HG02588 (cell line): ENCODE measurements at regions not wholly inside any gene's neighbourhood (a gene's known extent, or its start where the extent isn't known, plus 50 kb on each side); places are given as distances from the start of the nearest gene placed in this dataset.
"Not testable (repeated sequence)": the region's sequence is repeated elsewhere in the genome, so short reads cannot be mapped to it uniquely, and the experiment has no call there.

Experiments used
- ATAC-seq: cut with Tn5 transposase; IDR thresholded peaks from one replicate; pipeline ENCODE4 v1.9.1; 2021; ENCODE audit warnings: mild to moderate bottlenecking, moderate library complexity; ENCODE audit not compliant: unreplicated experiment

DNA sequence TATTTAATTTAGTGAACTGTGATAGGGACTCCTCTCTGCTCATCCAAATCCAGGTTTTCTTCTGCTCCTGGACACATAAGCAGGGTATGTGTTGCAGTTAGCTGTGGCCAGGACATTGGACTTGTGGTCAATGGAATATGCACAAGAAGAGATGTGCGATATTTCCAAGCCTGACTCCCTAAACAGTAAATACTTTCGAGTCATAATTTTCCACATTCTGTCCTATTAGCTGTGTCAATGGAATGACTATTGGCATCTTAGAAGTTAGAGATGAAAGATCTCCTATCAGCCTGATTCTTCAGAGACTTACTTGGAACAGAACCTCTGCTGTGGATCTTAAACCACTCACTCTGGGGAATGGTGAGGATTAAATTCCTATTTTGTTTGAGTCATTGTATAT is 771.0 kb downstream of the EFNB2 start:
- no peak for ATAC-seq

DNA sequence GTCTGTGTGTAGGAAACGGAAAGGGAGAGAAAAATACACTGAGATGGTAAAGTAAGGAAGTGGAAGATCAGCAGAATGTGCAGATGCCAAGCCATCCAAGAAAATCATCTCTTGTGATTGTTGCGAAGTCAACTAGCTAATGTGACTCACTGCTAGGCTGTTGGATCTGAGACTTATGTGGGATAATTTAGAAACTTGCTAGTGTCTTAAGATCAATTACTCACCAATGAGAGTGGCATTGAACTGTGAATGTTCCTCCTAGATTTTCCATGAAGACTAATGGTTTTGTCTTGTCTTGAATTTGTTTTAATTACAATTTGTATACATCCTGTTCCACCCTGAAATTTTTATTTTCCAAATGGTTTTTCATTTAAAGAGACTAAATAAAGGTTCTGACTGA is 771.6 kb downstream of the EFNB2 start:
- no peak for ATAC-seq

- ATAC-seq, result no peak
Observed at GRCh38 chr13:105762096-105762495, 773.4 kb downstream of the EFNB2 start.

- no peak for ATAC-seq
Observed at GRCh38 chr13:105758918-105759860, 776.3 kb downstream of the EFNB2 start.

DNA sequence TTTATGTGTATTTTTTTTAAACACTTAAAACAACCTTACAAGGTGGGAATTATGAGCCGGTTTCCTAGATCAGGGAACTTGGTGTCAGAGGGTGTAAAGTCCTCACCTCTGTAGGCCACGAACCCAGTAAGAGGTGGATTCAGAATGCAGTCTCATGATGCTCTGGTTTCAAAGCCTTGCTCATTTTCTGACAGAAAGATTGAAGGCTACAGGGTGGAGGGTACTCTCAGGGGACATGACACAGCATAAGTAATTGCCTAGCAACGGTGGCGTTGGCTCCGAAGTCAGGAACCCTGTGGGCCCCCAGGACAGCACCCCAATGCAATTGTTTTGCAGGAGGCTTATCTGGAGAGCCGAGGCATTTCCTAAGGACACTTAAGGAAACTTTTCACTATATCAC is 794.7 kb downstream of the EFNB2 start:
- no peak for ATAC-seq

DNA sequence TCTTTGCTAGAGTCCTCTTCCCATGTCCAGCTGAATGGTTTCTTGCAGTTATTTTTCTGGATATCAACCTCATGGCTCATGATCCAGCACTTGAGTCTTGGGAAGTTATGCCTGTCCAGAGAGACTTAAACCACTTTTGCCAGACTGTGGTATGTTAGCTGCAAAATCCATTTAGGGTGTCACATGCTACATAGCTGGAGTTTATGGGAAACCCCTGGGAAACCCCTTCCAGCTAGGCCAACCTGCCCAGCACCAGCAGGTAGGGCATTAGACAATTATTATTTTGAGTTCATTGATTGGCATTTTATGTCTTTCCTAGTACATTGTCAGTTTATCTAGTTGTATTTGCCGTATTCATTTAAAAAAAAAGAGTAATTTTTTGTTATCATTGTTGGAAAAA is 797.8 kb downstream of the EFNB2 start:
- no peak for ATAC-seq

DNA sequence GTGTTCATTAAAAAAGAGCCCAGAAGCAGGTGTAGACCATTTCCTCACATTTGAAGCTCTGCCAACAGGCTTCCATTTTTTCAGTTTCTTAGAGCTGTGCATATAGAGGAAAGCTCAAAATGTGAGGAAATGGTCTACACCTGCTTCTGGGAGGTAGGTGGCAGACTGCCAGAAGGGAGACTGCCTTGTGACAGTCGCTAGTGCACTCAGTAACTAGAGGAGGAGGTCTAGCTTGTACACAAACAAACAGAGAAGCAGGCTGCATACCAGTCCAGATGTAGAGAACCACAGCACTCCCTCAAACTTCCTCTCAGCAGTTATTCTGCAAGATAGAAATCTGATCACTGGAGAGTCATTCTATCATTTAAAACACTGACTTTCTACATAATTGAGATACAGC is 800.2 kb downstream of the EFNB2 start:
- ATAC-seq, result no peak

DNA sequence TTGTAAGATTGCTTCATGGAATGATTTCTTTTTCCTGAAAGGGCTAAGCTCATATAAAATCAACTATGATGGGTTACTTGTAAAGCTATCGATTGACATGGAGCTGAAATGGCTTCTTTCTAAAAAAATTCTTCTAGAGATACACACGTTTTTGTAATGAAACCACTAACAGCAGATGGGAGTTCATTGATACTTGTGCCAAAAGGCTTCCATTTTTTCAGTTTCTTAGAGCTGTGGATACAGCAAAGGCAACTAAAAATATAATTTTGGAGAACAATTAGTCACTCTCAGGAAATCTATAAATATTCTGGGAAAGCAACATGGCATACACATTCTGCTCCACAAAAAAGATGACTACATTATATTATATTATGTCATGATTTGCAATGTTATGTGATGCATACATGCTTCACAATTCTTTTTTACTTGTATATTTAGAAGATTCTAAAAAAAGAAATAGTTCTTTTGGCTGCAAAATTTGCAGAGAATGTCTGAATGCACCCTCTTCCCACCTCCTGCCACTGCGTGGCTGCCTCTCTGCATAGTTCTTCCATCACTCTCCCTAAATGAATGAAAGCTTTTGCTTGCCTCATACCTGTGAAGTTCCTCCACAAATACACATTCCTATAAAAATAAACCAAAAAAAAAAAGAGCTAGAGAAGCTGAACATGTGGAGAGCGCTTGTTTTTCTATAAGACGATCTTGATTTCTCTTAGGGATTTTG is 802.5 kb downstream of the EFNB2 start:
- no peak for ATAC-seq

- ATAC-seq, result no peak
Observed at GRCh38 chr13:105725887-105726286, 809.6 kb downstream of the EFNB2 start.

DNA sequence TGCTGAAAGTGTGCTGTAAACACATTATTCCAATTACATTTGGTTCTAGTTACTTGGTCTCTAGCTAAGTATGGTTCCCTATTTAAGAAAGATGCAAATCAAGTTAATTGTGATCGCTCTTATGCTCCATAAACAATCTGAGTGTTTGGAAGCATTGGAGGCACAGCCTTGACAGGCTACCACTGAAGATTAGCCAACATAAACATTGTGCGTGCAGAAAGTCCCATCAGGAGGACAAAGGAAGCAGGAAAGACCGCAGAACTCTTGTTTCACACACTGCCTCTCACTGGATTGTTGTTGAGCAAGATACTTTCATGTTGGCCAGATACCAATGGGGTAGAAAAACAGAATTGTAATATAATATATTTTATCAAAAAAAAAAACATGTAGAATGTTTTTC is 814.4 kb downstream of the EFNB2 start:
- no peak for ATAC-seq

DNA sequence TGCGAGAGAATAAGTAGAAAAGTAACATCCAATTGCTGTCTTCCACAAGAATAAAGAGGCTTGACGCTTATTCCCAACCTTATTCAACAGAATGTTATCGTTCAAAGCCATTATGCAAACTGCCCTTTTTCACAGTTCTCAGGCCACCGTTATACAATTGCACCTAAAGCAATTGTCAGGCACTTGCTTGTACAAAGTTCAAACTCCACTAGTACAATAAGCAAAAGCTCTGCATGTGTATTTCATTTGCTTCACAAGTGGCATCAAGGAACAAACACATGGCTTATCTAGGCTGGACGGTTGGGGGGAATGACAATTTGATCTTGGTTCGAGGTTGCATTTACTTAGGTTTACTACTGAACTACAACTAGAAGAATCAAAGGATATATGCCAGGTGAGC is 815.6 kb downstream of the EFNB2 start:
- ATAC-seq, result no peak

DNA sequence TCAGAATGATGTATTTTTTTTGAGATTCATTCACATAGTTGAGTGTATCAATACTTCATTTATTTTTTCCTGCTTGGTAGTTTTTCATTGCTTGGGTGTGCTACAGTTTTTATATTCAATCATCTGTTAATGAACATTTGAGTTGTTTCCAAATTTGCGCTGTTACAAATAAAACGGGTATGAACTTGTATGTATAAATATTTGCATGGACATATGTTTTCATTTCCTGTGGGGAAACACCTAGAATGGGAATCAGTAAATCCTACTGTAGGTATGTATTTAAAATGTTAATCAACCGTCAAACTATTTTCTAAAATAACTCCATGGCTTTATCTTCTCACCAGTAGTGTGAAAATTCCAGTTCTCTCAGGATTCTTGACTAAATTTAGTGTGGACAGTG is 826.3 kb downstream of the EFNB2 start:
- ATAC-seq, result no peak

GRCh38 chr13:105703843-105704242 is 831.6 kb downstream of the EFNB2 start:
- no peak for ATAC-seq

DNA sequence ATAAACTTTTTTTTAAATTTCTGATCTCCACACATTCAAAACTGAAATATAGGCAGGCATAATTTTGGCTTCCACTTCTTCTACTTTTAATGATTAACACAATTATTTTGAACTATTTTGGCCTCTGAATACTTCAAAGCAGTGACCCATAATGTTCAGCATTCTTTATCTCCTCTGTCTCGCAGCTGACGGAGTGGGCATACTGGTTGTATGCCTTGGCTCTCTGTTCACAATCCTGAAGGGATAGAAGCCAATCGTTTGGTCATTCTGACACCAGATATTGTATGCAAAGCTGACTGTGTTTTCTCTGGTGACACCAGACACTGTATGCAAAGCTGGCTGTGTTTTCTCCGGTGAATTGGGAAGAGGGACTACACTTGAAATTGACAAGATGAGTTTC is 833.0 kb downstream of the EFNB2 start:
- ATAC-seq, result no peak

- no peak for ATAC-seq
Observed at GRCh38 chr13:105692769-105693168, 842.7 kb downstream of the EFNB2 start.

GRCh38 chr13:105684216-105684615 is 851.2 kb downstream of the EFNB2 start:
- ATAC-seq, result no peak

- ATAC-seq, result no peak
Observed at GRCh38 chr13:105679838-105680237, 855.6 kb downstream of the EFNB2 start.

- no peak for ATAC-seq
Observed at GRCh38 chr13:105678072-105678471, 857.4 kb downstream of the EFNB2 start.

DNA sequence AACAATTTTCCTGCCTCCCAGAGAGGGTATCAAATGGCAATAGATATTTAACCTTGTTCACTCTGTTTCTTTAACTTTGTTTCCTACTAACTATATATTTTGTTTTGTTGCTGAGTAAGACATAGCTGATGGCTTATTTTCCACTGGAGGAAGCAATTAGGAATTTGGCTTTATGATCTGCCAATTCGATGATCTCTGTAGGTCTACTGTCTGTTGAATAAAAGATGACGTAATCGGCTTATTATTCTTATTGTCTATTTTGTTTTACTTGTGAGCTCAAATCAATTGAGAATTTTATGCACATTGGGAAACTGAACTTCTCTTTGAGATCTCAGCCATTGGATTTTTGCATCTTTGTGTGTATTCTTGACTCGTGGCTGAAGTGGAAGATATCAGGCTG is 862.6 kb downstream of the EFNB2 start:
- ATAC-seq, result no peak

DNA sequence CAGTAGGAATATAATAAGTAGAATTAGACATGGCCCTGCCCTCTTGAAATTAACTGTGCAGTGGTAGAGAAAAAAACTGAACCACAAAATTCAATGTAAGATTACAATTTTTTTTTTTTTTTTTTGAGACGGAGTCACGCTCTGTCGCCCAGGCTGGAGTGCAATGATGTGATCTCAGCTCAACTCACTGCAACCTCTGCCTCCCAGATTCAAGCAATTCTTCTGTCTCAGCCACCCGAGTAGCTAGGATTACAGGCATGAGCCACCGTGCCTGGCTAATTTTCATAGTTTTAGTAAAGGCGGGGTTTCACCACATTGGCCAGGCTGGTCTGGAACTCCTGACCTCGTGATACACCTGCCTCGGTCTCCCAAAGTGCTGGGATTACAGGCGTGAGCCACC is 864.3 kb downstream of the EFNB2 start:
- not testable (repeated sequence) for ATAC-seq

DNA sequence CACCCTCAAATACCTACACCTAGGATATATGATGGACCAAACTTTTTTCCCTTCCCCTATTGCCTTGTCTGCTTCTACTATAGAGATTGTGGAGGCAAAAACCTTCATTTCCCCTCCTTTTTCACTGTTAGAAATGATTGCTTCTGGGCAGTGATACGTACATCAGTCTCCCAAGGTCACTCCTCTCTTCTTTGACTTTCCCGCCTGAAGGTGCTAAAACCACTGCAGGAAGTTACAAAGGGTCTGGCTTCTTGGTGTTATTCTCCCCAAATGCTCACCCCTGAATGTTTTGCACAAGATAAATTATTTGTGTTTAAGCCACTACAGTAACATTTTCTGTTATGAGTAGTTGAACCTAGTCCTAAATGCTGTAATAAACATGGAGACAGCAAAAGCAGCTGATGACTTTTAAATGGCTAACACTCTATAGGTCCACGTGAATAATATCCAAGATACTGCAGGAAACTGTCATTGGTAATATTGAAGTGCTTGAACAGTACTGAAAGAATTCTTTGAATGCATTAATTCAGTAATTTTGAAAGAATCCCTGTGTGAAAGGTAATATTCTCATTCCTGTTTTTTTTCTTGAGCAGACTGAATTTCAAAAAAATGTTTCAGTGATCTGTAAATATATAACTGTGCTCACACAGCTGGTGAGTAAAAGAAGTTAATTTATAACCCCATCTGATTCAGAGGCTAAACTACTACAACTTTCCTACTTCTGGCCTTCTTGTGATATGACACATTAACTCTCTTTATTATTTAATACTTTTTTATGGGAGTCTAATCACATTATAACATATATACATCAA is 865.1 kb downstream of the EFNB2 start:
- ATAC-seq, result no peak
